ENCODE measurements at regions not wholly inside any gene's neighbourhood (a gene's known extent, or its start where the extent isn't known, plus 50 kb on each side); places are given as distances from the start of the nearest gene placed in this dataset.

GRCh38 chr20:7090001-7090400, 322.5 kb downstream of the BMP2 start:
- Mint-ChIP-seq H3K4me1 (ENCODE audit: low read depth) (no peaks in the 10 kb centered on the region), H3K9me3 (no peaks in the 10 kb centered on the region), H3K27ac (no peak overlapping the region), H3K36me3 (ENCODE audit: low read depth) (no peaks in the 10 kb centered on the region), H3K27me3 (no peaks in the 10 kb centered on the region), H3K4me3 (no peak overlapping the region)
- intact Hi-C loops (cut with micrococcal nuclease), result loop anchor here (5.0 kb wide), 1 partner anchor 453 kb away; no protein-coding TSS in a partner anchor

GRCh38 chr20:7090811-7091210, 323.3 kb downstream of the BMP2 start:
- no peaks in the 10 kb centered on the region for H3K9me3 Mint-ChIP-seq
- no peak overlapping the region for H3K27ac Mint-ChIP-seq
- H3K4me3 Mint-ChIP-seq, result no peak overlapping the region
- H3K27me3 Mint-ChIP-seq, result no peaks in the 10 kb centered on the region
- H3K4me1 Mint-ChIP-seq (ENCODE audit: low read depth), result no peaks in the 10 kb centered on the region
- intact Hi-C loops (cut with micrococcal nuclease), result loop anchor here (5.0 kb wide), 1 partner anchor 454 kb away; no protein-coding TSS in a partner anchor
- no peaks in the 10 kb centered on the region for H3K36me3 Mint-ChIP-seq (ENCODE audit: low read depth)

GRCh38 chr20:7091655-7092054, 324.2 kb downstream of the BMP2 start:
- H3K9me3 Mint-ChIP-seq, result no peaks in the 10 kb centered on the region

GRCh38 chr20:7094438-7094997, 327.0 kb downstream of the BMP2 start:
- Mint-ChIP-seq H3K4me1 (ENCODE audit: low read depth) (no peaks in the 10 kb centered on the region), H3K9me3 (no peaks in the 10 kb centered on the region), H3K4me3 (no peak overlapping the region), H3K27me3 (no peaks in the 10 kb centered on the region), H3K27ac (no peak overlapping the region), H3K36me3 (ENCODE audit: low read depth) (no peaks in the 10 kb centered on the region)
- intact Hi-C loops (cut with micrococcal nuclease), result loop anchor here (1.0 to 5.0 kb wide), 3 partner anchors 265 to 457 kb away; partner anchors contain the start of gene BMP2

More at GRCh38 chr20:7091655-7092054, 324.2 kb downstream of the BMP2 start:
- Mint-ChIP-seq H3K36me3 (ENCODE audit: low read depth) (no peaks in the 10 kb centered on the region), H3K4me3 (no peak overlapping the region), H3K27ac (no peak overlapping the region), H3K4me1 (ENCODE audit: low read depth) (no peaks in the 10 kb centered on the region), H3K27me3 (no peaks in the 10 kb centered on the region)
- intact Hi-C loops (cut with micrococcal nuclease), result loop anchor here (5.0 kb wide), 1 partner anchor 454 kb away; no protein-coding TSS in a partner anchor

GRCh38 chr20:7106910-7107309, 339.4 kb downstream of the BMP2 start:
- H3K36me3 Mint-ChIP-seq (ENCODE audit: low read depth), result no peaks in the 10 kb centered on the region
- H3K27ac Mint-ChIP-seq, result no peak overlapping the region
- no peaks in the 10 kb centered on the region for H3K4me1 Mint-ChIP-seq (ENCODE audit: low read depth)
- intact Hi-C loops (cut with micrococcal nuclease), result no loop called here
- no peaks in the 10 kb centered on the region for H3K9me3 Mint-ChIP-seq
- H3K4me3 Mint-ChIP-seq, result no peak overlapping the region
- H3K27me3 Mint-ChIP-seq, result no peaks in the 10 kb centered on the region

- Mint-ChIP-seq H3K9me3 (no peaks in the 10 kb centered on the region), H3K4me1 (ENCODE audit: low read depth) (no peaks in the 10 kb centered on the region), H3K4me3 (no peak overlapping the region), H3K27me3 (no peaks in the 10 kb centered on the region), H3K27ac (no peak overlapping the region), H3K36me3 (ENCODE audit: low read depth) (no peaks in the 10 kb centered on the region)
- intact Hi-C loops (cut with micrococcal nuclease), result no loop called here
Measured at GRCh38 chr20:7108929-7109328, 341.4 kb downstream of the BMP2 start.

- H3K36me3 Mint-ChIP-seq (ENCODE audit: low read depth), result no peaks in the 10 kb centered on the region
- intact Hi-C loops (cut with micrococcal nuclease), result no loop called here
- H3K27me3 Mint-ChIP-seq, result no peaks in the 10 kb centered on the region
- no peak overlapping the region for H3K4me3 Mint-ChIP-seq
- H3K9me3 Mint-ChIP-seq, result no peaks in the 10 kb centered on the region
- H3K27ac Mint-ChIP-seq, result no peak overlapping the region
- no peaks in the 10 kb centered on the region for H3K4me1 Mint-ChIP-seq (ENCODE audit: low read depth)
Measured at GRCh38 chr20:7113577-7114466, 346.3 kb downstream of the BMP2 start.

- Mint-ChIP-seq H3K4me3 (no peak overlapping the region), H3K36me3 (ENCODE audit: low read depth) (no peaks in the 10 kb centered on the region), H3K27me3 (no peaks in the 10 kb centered on the region)
Measured at GRCh38 chr20:7123457-7123856, 356.0 kb downstream of the BMP2 start.

GRCh38 chr20:7124120-7124519, 356.6 kb downstream of the BMP2 start:
- intact Hi-C loops (cut with micrococcal nuclease), result no loop called here
- no peaks in the 10 kb centered on the region for H3K36me3 Mint-ChIP-seq (ENCODE audit: low read depth)
- H3K27ac Mint-ChIP-seq, result no peak overlapping the region
- H3K9me3 Mint-ChIP-seq, result no peaks in the 10 kb centered on the region
- no peak overlapping the region for H3K4me3 Mint-ChIP-seq
- H3K27me3 Mint-ChIP-seq, result no peaks in the 10 kb centered on the region
- no peaks in the 10 kb centered on the region for H3K4me1 Mint-ChIP-seq (ENCODE audit: low read depth)

More at GRCh38 chr20:7123457-7123856, 356.0 kb downstream of the BMP2 start:
- Mint-ChIP-seq H3K9me3 (no peaks in the 10 kb centered on the region), H3K27ac (no peak overlapping the region), H3K4me1 (ENCODE audit: low read depth) (no peaks in the 10 kb centered on the region)
- intact Hi-C loops (cut with micrococcal nuclease), result no loop called here

GRCh38 chr20:7136886-7137285, 369.4 kb downstream of the BMP2 start:
- H3K27ac Mint-ChIP-seq, result no peak overlapping the region
- no peaks in the 10 kb centered on the region for H3K4me1 Mint-ChIP-seq (ENCODE audit: low read depth)
- no peaks in the 10 kb centered on the region for H3K9me3 Mint-ChIP-seq
- H3K27me3 Mint-ChIP-seq, result no peaks in the 10 kb centered on the region
- no peak overlapping the region for H3K4me3 Mint-ChIP-seq
- intact Hi-C loops (cut with micrococcal nuclease), result no loop called here
- no peaks in the 10 kb centered on the region for H3K36me3 Mint-ChIP-seq (ENCODE audit: low read depth)

- no peaks in the 10 kb centered on the region for H3K4me1 Mint-ChIP-seq (ENCODE audit: low read depth)
- H3K9me3 Mint-ChIP-seq, result no peaks in the 10 kb centered on the region
- H3K36me3 Mint-ChIP-seq (ENCODE audit: low read depth), result no peaks in the 10 kb centered on the region
- intact Hi-C loops (cut with micrococcal nuclease), result no loop called here
- H3K27me3 Mint-ChIP-seq, result no peaks in the 10 kb centered on the region
- no peak overlapping the region for H3K27ac Mint-ChIP-seq
- no peak overlapping the region for H3K4me3 Mint-ChIP-seq
Measured at GRCh38 chr20:7137395-7138151, 370.1 kb downstream of the BMP2 start.

GRCh38 chr20:7144464-7144863, 377.0 kb downstream of the BMP2 start:
- Mint-ChIP-seq H3K27ac (no peak overlapping the region), H3K36me3 (ENCODE audit: low read depth) (no peaks in the 10 kb centered on the region), H3K4me1 (ENCODE audit: low read depth) (no peaks in the 10 kb centered on the region), H3K4me3 (no peak overlapping the region), H3K9me3 (no peaks in the 10 kb centered on the region), H3K27me3 (no peaks in the 10 kb centered on the region)
- intact Hi-C loops (cut with micrococcal nuclease), result no loop called here

GRCh38 chr20:7146552-7147219, 379.2 kb downstream of the BMP2 start:
- H3K27me3 Mint-ChIP-seq, result no peaks in the 10 kb centered on the region
- no peak overlapping the region for H3K4me3 Mint-ChIP-seq
- no peaks in the 10 kb centered on the region for H3K9me3 Mint-ChIP-seq
- H3K36me3 Mint-ChIP-seq (ENCODE audit: low read depth), result no peaks in the 10 kb centered on the region
- intact Hi-C loops (cut with micrococcal nuclease), result no loop called here
- no peaks in the 10 kb centered on the region for H3K4me1 Mint-ChIP-seq (ENCODE audit: low read depth)
- no peak overlapping the region for H3K27ac Mint-ChIP-seq
